HEK293 (cell line): ENCODE measurements at regions not wholly inside any gene's neighbourhood (a gene's known extent, or its start where the extent isn't known, plus 50 kb on each side); places are given as distances from the start of the nearest gene placed in this dataset.

Source experiments
- CTCF ChIP-seq: fragments of 450-650 bp; formaldehyde crosslinking; IDR thresholded peaks from 2 replicates; pipeline ENCODE4 v1.5.1; 2016; ENCODE audit warnings: missing biosample characterization, missing genetic modification characterization
- HIC1 ChIP-seq: fragments of 450-650 bp; formaldehyde crosslinking; IDR thresholded peaks from 2 replicates; pipeline ENCODE4 v1.5.1; 2016; ENCODE audit warnings: missing biosample characterization, missing genetic modification characterization
- PATZ1 ChIP-seq: fragments of 450-650 bp; formaldehyde crosslinking; IDR thresholded peaks from 2 replicates; pipeline ENCODE4 v1.5.1; 2016; ENCODE audit warnings: missing biosample characterization, missing genetic modification characterization
- REPIN1 ChIP-seq: fragments of 450-650 bp; formaldehyde crosslinking; IDR thresholded peaks from 2 replicates; pipeline ENCODE4 v1.5.1; 2017; ENCODE audit warnings: missing biosample characterization, missing genetic modification characterization, low read depth
- SP7 ChIP-seq: fragments of 450-650 bp; formaldehyde crosslinking; IDR thresholded peaks from 2 replicates; pipeline ENCODE4 v1.5.1; 2016; ENCODE audit warnings: missing biosample characterization, missing genetic modification characterization
- ZBTB11 ChIP-seq: fragments of 450-650 bp; formaldehyde crosslinking; conservative IDR thresholded peaks from 2 replicates; pipeline ENCODE4 v1.5.1; 2016; ENCODE audit warnings: low read depth, missing biosample characterization, missing genetic modification characterization
- ZBTB6 ChIP-seq: fragments of 450-650 bp; formaldehyde crosslinking; IDR thresholded peaks from 2 replicates; pipeline ENCODE4 v1.5.1; 2017; ENCODE audit warnings: missing biosample characterization, missing genetic modification characterization
- ZNF426 ChIP-seq: fragments of 450-650 bp; formaldehyde crosslinking; IDR thresholded peaks from 2 replicates; pipeline ENCODE4 v1.5.1; 2017; ENCODE audit warnings: missing biosample characterization, missing genetic modification characterization, mild to moderate bottlenecking, inconsistent platforms, moderate library complexity
- ZNF596 ChIP-seq: fragments of 450-650 bp; IDR thresholded peaks from 2 replicates; pipeline ENCODE4 v1.5.0; 2018; ENCODE audit warnings: missing biosample characterization, mild to moderate bottlenecking, missing genetic modification characterization, moderate library complexity
- ZNF623 ChIP-seq: fragments of 450-650 bp; formaldehyde crosslinking; IDR thresholded peaks from 2 replicates; pipeline ENCODE4 v1.5.1; 2016; ENCODE audit warnings: missing biosample characterization, missing genetic modification characterization
- ZNF670 ChIP-seq: fragments of 450-650 bp; formaldehyde crosslinking; IDR thresholded peaks from 2 replicates; pipeline ENCODE4 v1.5.1; 2016; ENCODE audit warnings: missing biosample characterization, missing genetic modification characterization, low read depth
- ZNF677 ChIP-seq: fragments of 450-650 bp; IDR thresholded peaks from 2 replicates; pipeline ENCODE4 v1.5.0; 2018; ENCODE audit warnings: missing biosample characterization, mild to moderate bottlenecking, missing genetic modification characterization, moderate library complexity
- ZNF768 ChIP-seq: fragments of 450-650 bp; formaldehyde crosslinking; IDR thresholded peaks from 2 replicates; pipeline ENCODE4 v1.5.1; 2018; ENCODE audit warnings: missing biosample characterization, mild to moderate bottlenecking, missing genetic modification characterization

- TF ChIP-seq ZNF768 (tag by site-specific recombination), result no peak
- TF ChIP-seq REPIN1 (tag by site-specific recombination), result no peak
- TF ChIP-seq HIC1 (tag by site-specific recombination), result no peak
- no peak for TF ChIP-seq ZBTB11
- no peak for TF ChIP-seq ZNF670 (tag by site-specific recombination)
- TF ChIP-seq ZNF677 (tag by site-specific recombination), result no peak
- TF ChIP-seq PATZ1 (tag by site-specific recombination), result no peak
- TF ChIP-seq CTCF (tag by site-specific recombination), result no peak
- TF ChIP-seq ZNF596 (tag by site-specific recombination), result no peak
- no peak for TF ChIP-seq ZNF426 (tag by site-specific recombination)
- no peak for TF ChIP-seq ZNF623 (tag by site-specific recombination)
- no peak for TF ChIP-seq ZBTB6
- TF ChIP-seq SP7 (tag by site-specific recombination), result no peak
Observed at GRCh38 chr4:124079174-124079780, 633.3 kb downstream of the ANKRD50 start.
